ENCODE measurements at regions not wholly inside any gene's neighbourhood (a gene's known extent, or its start where the extent isn't known, plus 50 kb on each side); places are given as distances from the start of the nearest gene placed in this dataset.

GRCh38 chr9:82320566-82320965 is 332.0 kb downstream of the SPATA31D1 start:
- WGBS (ENCODE audit: extremely low coverage, insufficient read length, low lambda C conversion rate): no CpG with 5 or more reads among the region's 1 CpG
- H3K9ac ChIP-seq (ENCODE audit: extremely low read depth, insufficient read length, low read length): no peak overlapping the region
- H4K91ac ChIP-seq (ENCODE audit: insufficient read length, low read depth, low read length): no peak overlapping the region
- H3K4ac ChIP-seq (ENCODE audit: low read depth, low read length): no peak overlapping the region
- no peak overlapping the region for H2BK5ac ChIP-seq (ENCODE audit: insufficient read length, low read length)
- no peaks in the 10 kb centered on the region for H3K9me3 ChIP-seq (ENCODE audit: control insufficient read depth, low read depth, low read length)
- Mint-ChIP-seq H3K4me1 (no peaks in the 10 kb centered on the region), H3K36me3 (ENCODE audit: insufficient read depth in 1 of 3, low read depth in 3 of 3) (peaks cover 0 to 9% (median 6%) of the 10 kb centered on the region in 3 experiments; a peak in 6 of 7 replicates), H3K9me3 (peaks cover 19 to 22% of the 10 kb centered on the region in 2 experiments), H3K27ac (no peak overlapping the region), H3K4me3 (no peak overlapping the region), H3K27me3 (ENCODE audit: low read depth) (no peaks in the 10 kb centered on the region)
- H2AFZ ChIP-seq (ENCODE audit: low read length): no peak overlapping the region
- H2BK12ac ChIP-seq (ENCODE audit: insufficient read length, low read depth, low read length): no peak overlapping the region
- no peak for DNase-seq
- H2BK15ac ChIP-seq (ENCODE audit: low read depth, low read length): no peak overlapping the region
- no peaks in the 10 kb centered on the region for H3K27me3 ChIP-seq (ENCODE audit: insufficient read depth, low read length)
- no peaks in the 10 kb centered on the region for H3K23me2 ChIP-seq (ENCODE audit: insufficient read length, low read depth, low read length, poor library complexity, severe bottlenecking)
- no peak for TF ChIP-seq CTCF (conservative IDR thresholded peaks at IDR 0.05)
- H3K79me1 ChIP-seq (ENCODE audit: insufficient read depth, low read depth, low read length, poor library complexity, severe bottlenecking): no peaks in the 10 kb centered on the region
- no peak overlapping the region for H3K23ac ChIP-seq (ENCODE audit: insufficient read length, low read depth, low read length)
- no peak overlapping the region for H3K56ac ChIP-seq (ENCODE audit: insufficient read length, low read depth, low read length)
- no peak overlapping the region for H3K27ac ChIP-seq (ENCODE audit: insufficient read length, low read depth, low read length)
- H4K20me1 ChIP-seq (ENCODE audit: control insufficient read depth, insufficient read depth, insufficient read length): no peaks in the 10 kb centered on the region
- H3K79me2 ChIP-seq (ENCODE audit: insufficient read depth, low read length): no peaks in the 10 kb centered on the region
- no peak overlapping the region for H3K18ac ChIP-seq (ENCODE audit: insufficient read length, low read depth, low read length)
- no peak overlapping the region for H4K5ac ChIP-seq (ENCODE audit: insufficient read length, low read depth, low read length)
- H2BK20ac ChIP-seq (ENCODE audit: low read depth, low read length, poor library complexity, severe bottlenecking): no peak overlapping the region
- H4K8ac ChIP-seq (replicated peaks; ENCODE audit: insufficient read length, low read depth, low read length): no peak overlapping the region
- H3T11ph ChIP-seq (ENCODE audit: low read length): no peak overlapping the region
- no peak overlapping the region for H3K14ac ChIP-seq (ENCODE audit: insufficient read depth, low read length)
- H3K4me2 ChIP-seq (ENCODE audit: insufficient read depth, insufficient read length, low read length): no peak overlapping the region
- H3K4me1 ChIP-seq (ENCODE audit: insufficient read depth, low read length): no peaks in the 10 kb centered on the region
- H2AK5ac ChIP-seq (ENCODE audit: insufficient read length, low read length): no peak overlapping the region
- H2BK120ac ChIP-seq (ENCODE audit: low read depth, low read length, poor library complexity, severe bottlenecking): no peak overlapping the region
